Hepatocyte (in vitro differentiated cells): ENCODE measurements at regions not wholly inside any gene's neighbourhood (a gene's known extent, or its start where the extent isn't known, plus 50 kb on each side); places are given as distances from the start of the nearest gene placed in this dataset.

Experiments
- DNase-seq: peaks from one replicate; pipeline ENCODE4 v3.0.0-alpha.2; 2016; ENCODE audit warnings: low spot score
- H2AFZ ChIP-seq: fragments of 200-600 bp; sonication (generic); 2 replicates; pipeline ENCODE4 v1.6.0; 2016; ENCODE audit warnings: antibody characterized with exemption, mild to moderate bottlenecking
- H3K27ac ChIP-seq: fragments of 200-600 bp; sonication (generic); 2 replicates; pipeline ENCODE4 v1.5.1; 2016; ENCODE audit warnings: mild to moderate bottlenecking
- H3K27me3 ChIP-seq: fragments of 200-600 bp; sonication (generic); 2 replicates; pipeline ENCODE4 v1.6.1; 2016
- H3K36me3 ChIP-seq: fragments of 200-600 bp; sonication (generic); replicated peaks from 2 replicates; pipeline ENCODE4 v1.5.1; 2016; ENCODE audit warnings: low read depth; ENCODE audit not compliant: insufficient read depth
- H3K4me1 ChIP-seq: fragments of 200-600 bp; sonication (generic); 2 replicates; pipeline ENCODE4 v1.5.1; 2016; ENCODE audit warnings: mild to moderate bottlenecking, moderate library complexity; ENCODE audit not compliant: insufficient read depth
- H3K4me2 ChIP-seq: fragments of 200-600 bp; sonication (generic); 2 replicates; pipeline ENCODE4 v1.6.0; 2016
- H3K4me3 ChIP-seq: fragments of 200-600 bp; sonication (generic); 2 replicates; pipeline ENCODE4 v1.5.1; 2016; ENCODE audit warnings: mild to moderate bottlenecking
- H3K79me2 ChIP-seq: fragments of 200-600 bp; sonication (generic); 2 replicates; pipeline ENCODE4 v1.6.0; 2017; ENCODE audit warnings: mild to moderate bottlenecking
- H3K9me2 ChIP-seq: fragments of 200-600 bp; sonication (generic); replicated peaks from 2 replicates; pipeline ENCODE4 v1.6.0; 2017; ENCODE audit warnings: mild to moderate bottlenecking; ENCODE audit not compliant: insufficient read depth
- H3K9me3 ChIP-seq: fragments of 200-600 bp; sonication (generic); 2 replicates; pipeline ENCODE4 v1.5.1; 2016; ENCODE audit warnings: low read depth, mild to moderate bottlenecking
- H4K20me1 ChIP-seq: fragments of 200-600 bp; sonication (generic); 2 replicates; pipeline ENCODE4 v1.6.0; 2016; ENCODE audit warnings: mild to moderate bottlenecking; ENCODE audit not compliant: insufficient read depth, poor library complexity, severe bottlenecking
- CTCF ChIP-seq: fragments of 200-600 bp; sonication (generic); IDR thresholded peaks from 2 replicates; pipeline ENCODE4 v1.5.1; 2016; ENCODE audit warnings: antibody characterized with exemption, mild to moderate bottlenecking; ENCODE audit not compliant: poor library complexity
- EZH2 ChIP-seq: fragments of 200-600 bp; sonication (generic); IDR thresholded peaks from 2 replicates; pipeline ENCODE4 v1.6.1; 2016; ENCODE audit warnings: antibody characterized with exemption, mild to moderate bottlenecking, borderline replicate concordance
- EZH2phosphoT487 ChIP-seq: fragments of 200-600 bp; sonication (generic); IDR thresholded peaks from one replicate; pipeline ENCODE4 v1.6.1; 2018; ENCODE audit warnings: antibody characterized with exemption, mild to moderate bottlenecking, low read depth, moderate library complexity; ENCODE audit not compliant: unreplicated experiment, severe bottlenecking
- WGBS: methylation state at CpG from one replicate; pipeline ENCODE4 v1.1.6; 2016; ENCODE audit warnings: low lambda C conversion rate; ENCODE audit errors: missing lambda C conversion rate; 5-methylcytosine and 5-hydroxymethylcytosine counted together

- Histone ChIP-seq H2AFZ (no peak overlapping the region), H4K20me1 (no peaks in the 10 kb centered on the region), H3K4me3 (no peak overlapping the region), H3K9me2 (no peaks in the 10 kb centered on the region), H3K27me3 (peaks cover 41% of the 10 kb centered on the region), H3K4me1 (peaks cover 17% of the 10 kb centered on the region), H3K79me2 (no peaks in the 10 kb centered on the region), H3K36me3 (no peaks in the 10 kb centered on the region), H3K4me2 (no peak overlapping the region), H3K9me3 (no peaks in the 10 kb centered on the region), H3K27ac (no peak overlapping the region)
- TF ChIP-seq EZH2 (no peak), EZH2phosphoT487 (no peak)
- WGBS = 72% methylated on average over 5 of the region's 5 CpGs
- no peak for DNase-seq
These were observed 63.4 kb upstream of the STUM start for GRCh38 chr1:226485192-226485591.

- Histone ChIP-seq H3K27me3 (peaks cover 41% of the 10 kb centered on the region), H4K20me1 (no peaks in the 10 kb centered on the region), H3K9me2 (no peaks in the 10 kb centered on the region), H3K79me2 (no peaks in the 10 kb centered on the region), H3K4me1 (peaks cover 7% of the 10 kb centered on the region), H3K4me2 (no peak overlapping the region), H3K27ac (no peak overlapping the region), H2AFZ (no peak overlapping the region), H3K4me3 (no peak overlapping the region), H3K9me3 (no peaks in the 10 kb centered on the region), H3K36me3 (no peaks in the 10 kb centered on the region)
- TF ChIP-seq EZH2 = no peak
- TF ChIP-seq EZH2phosphoT487 = no peak
- TF ChIP-seq CTCF = no peak
- DNase-seq = no peak
- WGBS = 79% methylated on average over 1 of the region's 1 CpG
These were observed 62.4 kb upstream of the STUM start for GRCh38 chr1:226486161-226486560.

- Histone ChIP-seq H3K79me2 (no peaks in the 10 kb centered on the region), H3K9me3 (no peaks in the 10 kb centered on the region), H3K36me3 (no peaks in the 10 kb centered on the region), H3K9me2 (no peaks in the 10 kb centered on the region), H3K4me3 (no peak overlapping the region), H3K27me3 (peaks cover 35% of the 10 kb centered on the region), H2AFZ (no peak overlapping the region), H3K4me1 (no peaks in the 10 kb centered on the region), H4K20me1 (no peaks in the 10 kb centered on the region), H3K27ac (no peak overlapping the region), H3K4me2 (no peak overlapping the region)
- WGBS = 76% methylated on average over 2 of the region's 2 CpGs
- TF ChIP-seq EZH2 (no peak), EZH2phosphoT487 (no peak), CTCF (no peak)
- DNase-seq = no peak
These were observed 60.6 kb upstream of the STUM start for GRCh38 chr1:226487921-226488320.

GRCh38 chr1:226489718-226490425, 58.7 kb upstream of the STUM start:
- Histone ChIP-seq H3K27me3 (peaks cover 17% of the 10 kb centered on the region), H3K36me3 (no peaks in the 10 kb centered on the region), H3K9me2 (no peaks in the 10 kb centered on the region), H2AFZ (no peak overlapping the region), H3K27ac (no peak overlapping the region), H3K9me3 (no peaks in the 10 kb centered on the region), H3K4me1 (no peaks in the 10 kb centered on the region), H4K20me1 (no peaks in the 10 kb centered on the region), H3K79me2 (no peaks in the 10 kb centered on the region), H3K4me2 (no peak overlapping the region), H3K4me3 (no peak overlapping the region)
- WGBS = 79% methylated on average over 9 of the region's 9 CpGs
- DNase-seq = no peak
- no peak for TF ChIP-seq EZH2
- TF ChIP-seq EZH2phosphoT487 = no peak
- TF ChIP-seq CTCF = no peak
